Activated T-cell treated with anti-CD3 and anti-CD28 coated beads, Interleukin-2, amount 50 U/mL, for 4 hours (primary cell): ENCODE measurements at regions not wholly inside any gene's neighbourhood (a gene's known extent, or its start where the extent isn't known, plus 50 kb on each side); places are given as distances from the start of the nearest gene placed in this dataset.
A peak's percentile ranks its signal among the peaks of the same experiment; 100 is the strongest.

Experiments
- ATAC-seq, 2 donors: fragments of 200-7000 bp; cut with Tn5 transposase; one replicate each; pipeline ENCODE4 v1.10.0; 2021
- DNase-seq: peaks from one replicate; pipeline ENCODE4 v3.0.0-alpha.2; 2020
- H3K27me3 Mint-ChIP-seq: one replicate; pipeline ENCODE4 v1.8.0; 2021; ENCODE audit warnings: low read depth, mixed read lengths
- H3K36me3 Mint-ChIP-seq: one replicate; pipeline ENCODE4 v1.8.0; 2022; ENCODE audit warnings: mixed read lengths; ENCODE audit not compliant: insufficient read depth
- H3K4me1 Mint-ChIP-seq: one replicate; pipeline ENCODE4 v1.8.0; 2021; ENCODE audit warnings: low read depth, mixed read lengths
- H3K4me3 Mint-ChIP-seq: one replicate; pipeline ENCODE4 v1.8.0; 2021; ENCODE audit warnings: mild to moderate bottlenecking, moderate library complexity, mixed read lengths
- H3K9me3 Mint-ChIP-seq: one replicate; pipeline ENCODE4 v1.8.0; 2021; ENCODE audit warnings: mixed read lengths

DNA sequence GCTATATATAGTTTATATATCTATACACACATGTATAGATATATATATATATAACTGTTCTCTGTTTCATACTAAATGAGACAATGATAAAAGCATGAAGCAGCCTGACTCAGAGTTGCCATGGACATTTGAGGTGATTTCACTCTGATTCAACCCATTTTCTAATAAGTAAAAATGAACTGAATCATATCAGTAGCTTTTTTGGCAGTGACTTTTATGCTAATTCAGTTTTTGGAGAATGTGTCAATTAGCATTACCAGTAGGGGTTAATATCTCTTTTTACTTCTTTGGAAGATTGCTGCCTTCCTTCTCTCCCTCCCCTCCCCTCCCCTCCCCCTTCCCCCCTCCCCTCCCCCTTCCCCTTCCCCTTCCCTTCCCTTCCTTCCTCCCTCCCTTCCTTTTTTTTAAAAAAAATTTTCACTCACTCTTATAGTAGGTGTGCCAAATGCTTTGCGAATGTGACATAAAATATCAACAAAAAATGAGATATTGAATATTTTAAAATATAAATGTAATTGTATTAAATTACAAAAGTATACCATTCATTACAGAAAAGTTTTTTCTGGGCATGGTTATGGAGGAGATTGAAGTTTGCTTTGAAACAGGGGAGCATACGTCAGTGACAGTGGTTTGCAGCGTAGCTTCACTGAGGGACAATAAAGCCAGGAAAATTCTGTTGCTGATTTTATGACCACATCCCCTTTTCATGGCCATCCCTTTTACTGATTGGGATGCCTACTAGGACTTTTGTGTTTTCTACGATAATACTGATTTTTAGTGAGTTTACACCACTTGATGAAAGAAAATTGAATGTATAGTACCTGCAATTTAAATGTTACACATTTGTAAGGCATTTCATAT lies 64.0 kb upstream of the KLF6 start:
- peak in 1 of 2 donors; percentile 28 for ATAC-seq
- no peak overlapping the region for H3K4me3 Mint-ChIP-seq
- peaks cover 44% of the 10 kb centered on the region for H3K4me1 Mint-ChIP-seq
- H3K27me3 Mint-ChIP-seq, result no peaks in the 10 kb centered on the region
- DNase-seq, result no peak
- no peaks in the 10 kb centered on the region for H3K36me3 Mint-ChIP-seq
- no peaks in the 10 kb centered on the region for H3K9me3 Mint-ChIP-seq

DNA sequence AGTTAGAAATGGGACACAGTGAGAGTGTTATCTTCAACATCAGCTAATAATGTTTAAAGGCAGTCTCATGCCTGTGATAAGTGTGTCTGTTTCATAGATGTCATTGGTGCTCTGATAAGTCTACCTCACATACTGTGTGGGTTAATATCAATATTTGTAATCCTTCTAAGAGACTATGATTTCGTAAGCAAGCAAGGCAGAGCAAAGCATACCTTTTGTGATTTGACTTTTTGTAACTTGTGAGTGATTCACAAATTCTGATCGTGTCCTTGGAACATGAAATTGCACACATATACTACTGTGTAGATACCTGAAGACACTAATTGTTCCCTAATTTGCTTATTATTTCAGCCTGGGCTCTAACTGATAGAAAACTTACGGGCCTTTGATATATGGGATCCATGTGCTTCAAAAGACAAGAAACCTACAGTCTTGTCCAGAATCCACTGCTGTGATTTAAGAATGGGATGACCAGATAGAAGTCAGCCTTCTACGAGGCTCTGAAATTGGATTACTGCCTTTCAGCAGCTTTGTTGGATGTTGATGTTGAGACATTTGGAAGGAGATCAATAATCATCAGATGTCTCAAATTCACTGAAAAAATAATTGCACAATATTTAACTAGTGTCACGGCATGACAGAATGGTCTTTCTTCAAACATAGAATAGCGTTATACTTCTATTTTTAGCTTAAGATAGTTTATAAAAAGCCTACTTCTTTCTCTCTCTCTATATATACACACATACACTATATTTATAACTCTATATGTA lies 63.2 kb upstream of the KLF6 start:
- no peak for DNase-seq
- Mint-ChIP-seq H3K4me3 (no peak overlapping the region), H3K9me3 (no peaks in the 10 kb centered on the region), H3K27me3 (no peaks in the 10 kb centered on the region), H3K36me3 (no peaks in the 10 kb centered on the region), H3K4me1 (peaks cover 39% of the 10 kb centered on the region)
- no peak for ATAC-seq

DNA sequence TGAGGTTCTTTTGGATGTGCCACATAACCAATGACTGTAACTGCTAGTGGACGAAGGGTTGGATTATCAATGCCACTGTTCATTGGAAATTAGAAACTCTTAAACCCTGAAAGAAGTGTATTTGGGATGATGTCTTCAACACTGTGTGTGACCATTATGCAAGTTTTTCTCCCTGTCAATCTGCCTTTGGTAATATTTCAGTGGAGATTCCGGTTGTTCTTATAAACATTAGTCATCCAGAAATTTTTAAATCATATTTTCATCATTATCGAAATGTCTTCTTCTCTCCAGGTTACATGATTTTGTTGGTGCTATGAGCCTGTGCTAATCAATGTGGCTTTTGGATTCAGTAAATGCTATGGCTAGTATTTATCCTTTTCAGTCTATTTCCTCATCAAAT lies 61.7 kb upstream of the KLF6 start:
- Mint-ChIP-seq H3K4me1 (peaks cover 27% of the 10 kb centered on the region), H3K9me3 (no peaks in the 10 kb centered on the region), H3K27me3 (no peaks in the 10 kb centered on the region), H3K4me3 (no peak overlapping the region), H3K36me3 (no peaks in the 10 kb centered on the region)
- no peak for DNase-seq
- no peak for ATAC-seq

GRCh38 chr10:3844491-3845025 lies 59.5 kb upstream of the KLF6 start:
- Mint-ChIP-seq H3K4me1 (peaks cover 8% of the 10 kb centered on the region), H3K36me3 (no peaks in the 10 kb centered on the region)
- ATAC-seq, result no peak

GRCh38 chr10:3838460-3839437 lies 53.7 kb upstream of the KLF6 start:
- ATAC-seq (no peak), DNase-seq (no peak)
- H3K36me3 Mint-ChIP-seq, result no peaks in the 10 kb centered on the region
- no peak overlapping the region for H3K4me3 Mint-ChIP-seq
- H3K27me3 Mint-ChIP-seq, result no peaks in the 10 kb centered on the region
- H3K9me3 Mint-ChIP-seq, result no peaks in the 10 kb centered on the region
- peaks cover 24% of the 10 kb centered on the region for H3K4me1 Mint-ChIP-seq

More at GRCh38 chr10:3844491-3845025, 59.5 kb upstream of the KLF6 start:
- no peak for DNase-seq
- Mint-ChIP-seq H3K27me3 (no peaks in the 10 kb centered on the region), H3K4me3 (no peak overlapping the region), H3K9me3 (no peaks in the 10 kb centered on the region)

- DNase-seq (no peak), ATAC-seq (no peak)
- peaks cover 26% of the 10 kb centered on the region for H3K4me1 Mint-ChIP-seq
- no peak overlapping the region for H3K4me3 Mint-ChIP-seq
- no peaks in the 10 kb centered on the region for H3K36me3 Mint-ChIP-seq
- no peaks in the 10 kb centered on the region for H3K27me3 Mint-ChIP-seq
- no peaks in the 10 kb centered on the region for H3K9me3 Mint-ChIP-seq
These were observed 52.8 kb upstream of the KLF6 start for GRCh38 chr10:3837647-3838459.

DNA sequence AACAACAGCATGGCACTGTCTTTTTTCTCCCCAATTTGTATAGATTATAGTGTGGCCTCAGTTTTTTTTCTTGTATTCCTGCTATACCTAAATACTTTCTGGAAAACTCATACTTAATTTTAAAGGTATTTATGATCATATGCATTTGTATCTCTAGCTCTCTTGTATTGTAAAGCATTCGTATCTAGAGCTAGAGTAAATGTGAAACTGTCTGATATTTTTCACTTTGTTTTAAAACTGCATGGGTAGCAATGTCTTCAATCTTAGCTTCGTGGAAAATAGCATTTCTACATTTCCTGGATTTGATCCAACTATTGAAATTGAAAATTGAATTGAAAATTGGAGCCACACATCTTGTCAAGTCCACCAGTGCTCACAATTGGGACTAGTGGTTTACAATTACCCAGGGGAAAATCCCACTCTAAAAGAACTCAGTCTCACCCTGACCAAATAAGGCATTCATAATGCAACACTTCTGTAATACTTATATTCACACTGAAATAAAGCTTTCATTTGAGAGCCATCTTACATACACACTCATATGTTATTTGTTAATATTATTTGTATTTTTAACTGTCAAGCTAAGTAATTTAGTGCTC lies 51.3 kb upstream of the KLF6 start:
- Mint-ChIP-seq H3K27me3 (no peaks in the 10 kb centered on the region), H3K9me3 (no peaks in the 10 kb centered on the region), H3K4me1 (peaks cover 38% of the 10 kb centered on the region), H3K36me3 (no peaks in the 10 kb centered on the region), H3K4me3 (peak overlapping the region; percentile 35)
- ATAC-seq (peak; percentile 83 to 87), DNase-seq (no peak)

DNA sequence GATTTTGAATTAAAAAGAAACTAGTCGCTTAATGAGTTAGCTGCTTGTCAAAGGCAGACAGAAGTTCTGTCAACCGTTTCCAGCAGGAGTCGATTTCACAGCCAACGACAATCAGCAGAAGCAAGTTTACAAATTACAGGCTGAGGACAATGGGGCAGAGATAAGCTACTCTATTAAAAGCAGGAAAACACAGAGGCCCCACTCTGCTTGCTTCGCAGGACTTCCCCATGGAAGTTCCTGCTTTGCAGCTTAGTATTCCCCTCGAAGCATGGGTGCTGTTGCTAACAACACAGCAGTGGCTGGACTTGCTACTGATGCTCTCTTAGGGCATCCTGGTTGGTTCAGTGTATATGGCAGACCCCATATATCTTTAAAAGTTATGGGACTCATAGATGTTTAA lies 50.8 kb upstream of the KLF6 start:
- Mint-ChIP-seq H3K27me3 (no peaks in the 10 kb centered on the region), H3K4me1 (peaks cover 39% of the 10 kb centered on the region), H3K4me3 (no peak overlapping the region), H3K9me3 (no peaks in the 10 kb centered on the region), H3K36me3 (no peaks in the 10 kb centered on the region)
- ATAC-seq, result no peak
- DNase-seq, result no peak

DNA sequence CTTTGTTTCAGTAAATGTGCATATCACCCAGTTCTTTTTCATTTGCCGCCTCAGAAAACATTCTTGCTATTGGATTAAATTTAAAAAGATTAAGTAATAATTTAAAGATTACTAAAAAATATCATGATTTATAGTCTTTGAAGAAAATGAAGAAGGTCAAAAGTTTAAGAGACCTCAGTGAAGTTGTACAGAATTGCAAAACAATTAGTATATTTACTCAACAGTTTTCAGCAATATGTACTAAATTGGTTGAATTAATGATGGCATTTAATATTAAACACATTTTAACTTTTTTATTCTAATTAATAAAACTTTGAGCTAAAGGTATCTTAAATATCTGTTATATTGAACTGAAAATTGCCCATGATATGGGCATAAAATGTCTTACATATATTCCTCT lies 49.9 kb upstream of the KLF6 start:
- Mint-ChIP-seq H3K36me3 (no peaks in the 10 kb centered on the region), H3K4me1 (peaks cover 45% of the 10 kb centered on the region), H3K4me3 (no peak overlapping the region), H3K27me3 (no peaks in the 10 kb centered on the region), H3K9me3 (no peaks in the 10 kb centered on the region)
- DNase-seq (no peak), ATAC-seq (no peak)
